22Rv1 (cell line): ENCODE measurements at regions not wholly inside any gene's neighbourhood (a gene's known extent, or its start where the extent isn't known, plus 50 kb on each side); places are given as distances from the start of the nearest gene placed in this dataset.

Experiments used
- CTCF ChIP-seq: fragments of 450-650 bp; IDR thresholded peaks from 2 replicates; pipeline ENCODE4 v1.5.1; 2017; ENCODE audit warnings: mild to moderate bottlenecking
- ZFX ChIP-seq: fragments of 450-650 bp; IDR thresholded peaks from 2 replicates; pipeline ENCODE4 v1.6.1; 2017; ENCODE audit warnings: antibody characterized with exemption, borderline replicate concordance

GRCh38 chr5:87722286-87722685 is 309.6 kb upstream of the CCNH start:
- no peak for TF ChIP-seq CTCF
- no peak for TF ChIP-seq ZFX
